Endothelial cell of umbilical vein (primary cell): ENCODE measurements at regions not wholly inside any gene's neighbourhood (a gene's known extent, or its start where the extent isn't known, plus 50 kb on each side); places are given as distances from the start of the nearest gene placed in this dataset.

ENCODE experiments used
- BruUV-seq: library from RNA; stranded (reverse); fragments of 400-500 nt; replicated peaks from 2 replicates; lab custom pipeline; 2021; lab: Mats Ljungman, UMichigan
- CTCF ChIA-PET: fragments of 300-600, 350-600 bp; sonication (Branson Sonifier 250); formaldehyde crosslinking; loops from one replicate; lab custom pipeline; 2021; ENCODE audit warnings: antibody characterized with exemption, inconsistent platforms; lab: Charles Lee
- POLR2A ChIA-PET: fragments of 300-600, 350-600 bp; sonication (Branson Sonifier 250); formaldehyde crosslinking; loops from one replicate; lab custom pipeline; 2021; ENCODE audit warnings: antibody characterized with exemption, inconsistent platforms; lab: Charles Lee
- DNase-seq: peaks from one replicate; pipeline ENCODE4 v3.0.0-alpha.2; 2011; ENCODE audit warnings: low read depth, low spot score
- FAIRE-seq: peaks from 2 replicates; lab custom pipeline; 2011; peaks lifted over from hg19 to GRCh38; lab: Jason Lieb, UNC
- H2AFZ ChIP-seq: 2 replicates; pipeline ENCODE4 v1.6.0; 2012; ENCODE audit warnings: low read depth, low read length, control low read depth, inconsistent platforms
- H3K27ac ChIP-seq: 2 replicates; pipeline ENCODE4 v1.5.1; 2011; ENCODE audit warnings: low read depth, mild to moderate bottlenecking, control low read depth, low read length, moderate library complexity; ENCODE audit not compliant: insufficient read depth
- H3K27me3 ChIP-seq, 2 experiments: 2 replicates each; pipeline versions ENCODE4 v1.6.0 to v1.6.1; 2011; ENCODE audit warnings: low read length in 2 of 2, mixed read lengths in 1 of 2; ENCODE audit not compliant: control insufficient read depth in 2 of 2, insufficient read depth in 2 of 2
- H3K36me3 ChIP-seq, 2 experiments: 2 replicates in 1 of 2; 3 replicates in 1 of 2; pipeline ENCODE4 v1.5.1; 2011; ENCODE audit warnings: low read length in 2 of 2, mild to moderate bottlenecking in 1 of 2, moderate library complexity in 1 of 2; ENCODE audit not compliant: control insufficient read depth in 2 of 2, insufficient read depth in 2 of 2; ENCODE audit errors: extremely low read depth in 1 of 2
- H3K4me1 ChIP-seq: 3 replicates; pipeline ENCODE4 v1.5.1; 2011; ENCODE audit warnings: mild to moderate bottlenecking, low read length; ENCODE audit not compliant: control insufficient read depth, insufficient read depth; ENCODE audit errors: extremely low read depth
- H3K4me2 ChIP-seq: 2 replicates; pipeline ENCODE4 v1.6.1; 2011; ENCODE audit warnings: low read length, control low read depth, mixed read lengths; ENCODE audit not compliant: insufficient read depth
- H3K4me3 ChIP-seq, 3 experiments: fragments of 200-600 bp in 1 of 3; sonication (generic), shearing (Covaris generic) in 1 of 3; replicated peaks in 1 of 3; 2 replicates each; pipeline ENCODE4 v1.5.1; 2011 to 2016; ENCODE audit warnings: control low read depth in 3 of 3, low read length in 3 of 3, mild to moderate bottlenecking in 2 of 3, inconsistent platforms in 1 of 3, low read depth in 1 of 3, moderate library complexity in 1 of 3; ENCODE audit not compliant: insufficient read depth in 1 of 3
- H3K79me2 ChIP-seq: 2 replicates; pipeline ENCODE4 v1.6.0; 2012; ENCODE audit warnings: low read length, inconsistent platforms; ENCODE audit not compliant: control insufficient read depth, insufficient read depth
- H3K9ac ChIP-seq: replicated peaks from 2 replicates; pipeline ENCODE3; 2011; ENCODE audit warnings: low read length, control low read depth; ENCODE audit not compliant: insufficient read depth; ENCODE audit errors: extremely low read depth
- H3K9me1 ChIP-seq: replicated peaks from 3 replicates; pipeline ENCODE4 v1.6.0; 2011; ENCODE audit warnings: mild to moderate bottlenecking, low read length; ENCODE audit not compliant: control insufficient read depth, insufficient read depth; ENCODE audit errors: extremely low read depth
- H3K9me3 ChIP-seq: replicated peaks from 2 replicates; pipeline ENCODE4 v1.5.1; 2012; ENCODE audit warnings: low read length, inconsistent platforms; ENCODE audit not compliant: control insufficient read depth, insufficient read depth
- H4K20me1 ChIP-seq: replicated peaks from 2 replicates; pipeline ENCODE3; 2011; ENCODE audit warnings: mild to moderate bottlenecking, low read length; ENCODE audit not compliant: control insufficient read depth, insufficient read depth; ENCODE audit errors: extremely low read depth
- CTCF ChIP-seq, 2 donors: IDR thresholded peaks; 1 replicate in 1 of 2; 2 replicates in 1 of 2; pipeline ENCODE4 v1.5.1; 2011; ENCODE audit warnings: low read length in 2 of 2, mild to moderate bottlenecking in 2 of 2, moderate library complexity in 2 of 2, control low read depth in 1 of 2, inconsistent platforms in 1 of 2, low read depth in 1 of 2; ENCODE audit not compliant: insufficient read depth in 1 of 2; ENCODE audit errors: extremely low read depth in 1 of 2
- EZH2 ChIP-seq: IDR thresholded peaks from 2 replicates; pipeline ENCODE4 v1.6.1; 2012; ENCODE audit warnings: borderline replicate concordance, low read depth, mild to moderate bottlenecking, moderate library complexity, low read length, inconsistent platforms; ENCODE audit not compliant: severe bottlenecking
- FOS ChIP-seq: IDR thresholded peaks from 2 replicates; pipeline ENCODE4 v1.6.1; 2011; ENCODE audit warnings: mild to moderate bottlenecking, low read length, moderate library complexity, borderline replicate concordance; ENCODE audit not compliant: insufficient read depth
- GATA2 ChIP-seq: IDR thresholded peaks from 2 replicates; pipeline ENCODE4 v1.7.0; 2011; ENCODE audit warnings: low read depth, mild to moderate bottlenecking, moderate library complexity, mixed read lengths, low read length; ENCODE audit not compliant: insufficient read length, insufficient read depth
- JUN ChIP-seq: IDR thresholded peaks from 2 replicates; pipeline ENCODE4 v1.6.1; 2011; ENCODE audit warnings: borderline replicate concordance, low read depth; ENCODE audit not compliant: insufficient read length, insufficient read depth
- MAX ChIP-seq: IDR thresholded peaks from 2 replicates; pipeline ENCODE4 v1.6.1; 2011; ENCODE audit not compliant: insufficient read depth, insufficient read length
- POLR2AphosphoS5 ChIP-seq: IDR thresholded peaks from 2 replicates; pipeline ENCODE4 v1.6.1; 2012; ENCODE audit warnings: low read depth, mild to moderate bottlenecking, control low read depth, low read length, moderate library complexity; ENCODE audit not compliant: insufficient read depth
- dilution Hi-C: fragments of 300-500 bp; cut with MboI; formaldehyde crosslinking; loops from one replicate; pipeline ENCODE4 v1.15.0; 2019; ENCODE audit warnings: low sequenced_read_pairs; ENCODE audit not compliant: extremely low pct_ligation_motif_present
- intact Hi-C: fragments of 100-400 bp; cut with micrococcal nuclease; formaldehyde crosslinking; loops from one replicate; pipeline ENCODE4 v1.10.0; 2022

GRCh38 chr13:89269737-89270136 lies 1598.6 kb downstream of the SLITRK5 start:
- H3K4me1 ChIP-seq: no peaks in the 10 kb centered on the region
- dilution Hi-C loops (no loop called here), intact Hi-C loops (loop anchor here (5.0 kb wide), 1 partner anchor 567 kb away; no protein-coding TSS in a partner anchor)
- TF ChIP-seq FOS (no peak), GATA2 (no peak), CTCF (IDR thresholded peaks at IDR 0.05; ENCODE audit: extremely low read depth in 1 of 2, insufficient read depth in 1 of 2, low read depth in 1 of 2, low read length in 2 of 2) (no peak), POLR2AphosphoS5 (no peak), JUN (no peak), EZH2 (no peak), MAX (no peak)
- no peak overlapping the region for H3K4me2 ChIP-seq
- ChIA-PET CTCF (no interaction called here), POLR2A (no interaction called here)
- H3K4me3 ChIP-seq: no peak overlapping the region
- H3K27me3 ChIP-seq: no peaks in the 10 kb centered on the region
- no peak overlapping the region for H2AFZ ChIP-seq
- no peak overlapping the region for H3K27ac ChIP-seq
- H3K9ac ChIP-seq: no peak overlapping the region
- no TSS peak for BruUV-seq
- no peaks in the 10 kb centered on the region for H4K20me1 ChIP-seq
- FAIRE-seq (no peak), DNase-seq (no peak)
- H3K9me3 ChIP-seq: no peaks in the 10 kb centered on the region
- H3K79me2 ChIP-seq: no peaks in the 10 kb centered on the region
- no peaks in the 10 kb centered on the region for H3K36me3 ChIP-seq
- no peaks in the 10 kb centered on the region for H3K9me1 ChIP-seq
